GM19397 (cell line): ENCODE measurements at regions not wholly inside any gene's neighbourhood (a gene's known extent, or its start where the extent isn't known, plus 50 kb on each side); places are given as distances from the start of the nearest gene placed in this dataset.
A peak's percentile ranks its signal among the peaks of the same experiment; 100 is the strongest.

Experiments
- ATAC-seq: cut with Tn5 transposase; IDR thresholded peaks from one replicate; pipeline ENCODE4 v1.9.1; 2021; ENCODE audit warnings: mild to moderate bottlenecking, moderate library complexity; ENCODE audit not compliant: unreplicated experiment

- no peak for ATAC-seq
Measured at GRCh38 chr10:105834261-105835059, 1193.4 kb downstream of the SORCS3 start.

GRCh38 chr10:105827133-105827532 is 1186.0 kb downstream of the SORCS3 start:
- ATAC-seq, result no peak

DNA sequence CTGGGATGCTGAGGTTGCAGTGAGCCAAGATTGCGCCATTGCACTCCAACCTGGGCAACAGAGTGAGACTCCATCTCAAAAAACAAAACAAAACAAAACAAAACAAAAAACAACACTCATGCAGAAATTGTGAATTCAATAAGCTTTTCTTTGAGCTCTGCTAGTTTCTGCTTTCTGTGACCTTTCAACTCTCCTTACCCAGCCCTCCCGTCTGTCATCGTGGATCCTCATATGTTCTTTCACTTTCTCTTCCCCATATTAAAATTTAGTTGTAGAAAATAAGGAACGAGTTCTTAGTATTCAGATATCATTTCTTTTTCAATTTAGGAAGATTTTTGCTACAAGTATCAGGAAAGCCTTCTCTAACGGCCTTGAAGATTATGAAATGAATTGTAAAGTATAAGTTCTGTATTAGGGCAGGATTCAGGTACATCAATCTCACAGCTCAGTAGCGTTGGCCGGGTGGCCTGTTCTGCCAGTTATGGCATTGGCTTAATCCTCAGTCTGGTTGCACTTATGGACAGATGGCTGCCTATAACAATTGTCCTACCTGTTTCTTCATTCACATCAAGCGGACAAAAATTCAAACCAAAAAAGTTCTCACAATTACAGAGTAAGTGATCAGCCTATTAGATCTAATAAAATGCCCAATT is 1167.0 kb downstream of the SORCS3 start:
- ATAC-seq, result no peak

GRCh38 chr10:105803206-105803605 is 1162.1 kb downstream of the SORCS3 start:
- no peak for ATAC-seq

GRCh38 chr10:105800641-105801040 is 1159.6 kb downstream of the SORCS3 start:
- no peak for ATAC-seq

DNA sequence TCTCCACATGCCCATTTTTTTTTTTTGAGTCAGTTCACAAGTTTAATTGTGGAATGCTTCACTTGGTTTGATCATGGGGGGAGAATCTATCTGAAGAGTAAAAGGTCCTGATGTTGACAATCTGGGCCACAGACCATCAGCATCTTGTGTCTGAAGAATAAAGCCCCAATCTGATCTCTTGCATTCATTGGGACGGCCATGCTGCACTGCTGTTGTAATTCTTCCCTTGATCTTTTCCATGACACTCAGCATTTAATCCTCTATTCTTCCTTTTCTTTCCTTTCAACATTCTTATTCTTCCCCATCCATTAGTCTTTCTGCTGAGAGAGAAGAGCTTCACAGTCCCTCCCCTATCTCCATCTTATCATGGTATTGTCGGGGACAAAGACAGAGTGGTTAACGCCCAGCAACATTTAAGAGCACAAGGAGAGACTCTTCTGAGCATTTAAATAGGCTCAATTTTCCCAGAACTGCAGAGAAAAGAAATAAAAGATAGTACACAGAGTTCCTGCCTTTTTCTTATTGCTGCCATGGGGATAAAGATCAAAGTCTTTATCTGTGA is 1157.3 kb downstream of the SORCS3 start:
- no peak for ATAC-seq

DNA sequence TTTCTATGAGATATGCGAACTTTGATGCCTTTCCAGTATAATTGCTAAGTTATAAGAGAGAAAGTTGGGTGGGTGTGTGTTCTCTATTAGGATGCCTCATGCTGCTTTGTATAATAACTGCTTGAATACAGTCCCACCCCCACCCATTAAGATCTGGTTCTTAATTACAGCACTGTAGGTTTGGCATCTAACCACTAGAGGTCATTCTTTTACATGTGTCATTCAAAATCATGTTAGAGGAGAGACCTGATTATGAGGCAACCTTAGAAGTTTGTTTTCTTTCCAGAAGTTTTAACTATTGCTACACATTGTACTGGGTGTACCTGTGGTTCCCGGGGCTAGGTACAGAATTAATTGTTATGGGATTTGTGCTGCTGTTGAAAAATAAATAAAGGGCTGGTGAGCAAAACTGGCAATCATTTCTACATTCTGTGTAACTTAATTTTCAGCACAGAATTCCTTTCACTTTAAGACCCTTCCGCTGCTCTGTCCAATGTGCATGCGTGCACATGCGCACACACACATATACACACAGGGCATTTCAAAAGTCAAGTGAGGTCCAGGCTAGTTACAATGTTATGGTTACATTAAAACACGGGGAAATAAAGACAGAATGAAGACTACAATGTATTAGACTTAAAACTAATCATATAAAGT is 1156.3 kb downstream of the SORCS3 start:
- ATAC-seq, result peak; percentile 64

DNA sequence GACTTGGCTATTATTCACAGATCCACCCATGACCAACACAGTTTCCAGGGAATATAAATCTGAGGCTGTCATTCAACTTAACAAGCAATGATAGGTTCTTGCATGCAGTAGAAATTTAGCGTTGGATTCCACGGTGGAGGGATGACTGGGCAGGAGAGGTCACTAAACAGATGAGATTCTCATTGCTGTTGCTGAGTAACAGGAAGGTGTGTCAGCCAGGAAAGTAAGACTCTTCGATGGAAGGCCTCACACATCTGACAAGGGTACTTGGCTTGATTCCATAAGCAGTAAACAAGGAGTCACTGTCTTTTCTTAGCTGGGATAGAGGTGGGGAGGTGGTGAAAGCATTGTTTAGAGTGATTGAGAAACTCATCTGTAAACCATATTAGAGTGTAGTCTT is 1152.0 kb downstream of the SORCS3 start:
- no peak for ATAC-seq

DNA sequence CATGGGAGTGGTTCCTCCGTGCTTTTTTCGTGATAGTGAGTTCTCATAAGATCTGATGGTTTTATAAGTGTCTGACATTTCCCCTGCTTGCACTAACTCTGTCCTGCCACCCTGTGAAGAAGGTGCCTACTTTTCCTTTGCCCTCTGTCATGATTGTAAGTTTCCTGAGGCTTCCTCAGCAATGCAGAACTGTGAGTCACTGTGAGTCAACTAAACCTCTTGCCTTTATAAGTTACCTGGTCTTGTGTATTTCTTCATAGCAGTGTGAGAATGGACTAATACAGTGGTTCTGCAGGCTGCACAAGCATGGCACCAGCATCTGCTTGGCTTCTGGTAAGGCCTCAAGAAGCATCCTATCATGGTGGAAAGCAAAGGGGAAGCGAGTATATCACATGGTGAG is 1144.6 kb downstream of the SORCS3 start:
- no peak for ATAC-seq

- ATAC-seq, result no peak
Measured at GRCh38 chr10:105783936-105784483, 1142.9 kb downstream of the SORCS3 start.

DNA sequence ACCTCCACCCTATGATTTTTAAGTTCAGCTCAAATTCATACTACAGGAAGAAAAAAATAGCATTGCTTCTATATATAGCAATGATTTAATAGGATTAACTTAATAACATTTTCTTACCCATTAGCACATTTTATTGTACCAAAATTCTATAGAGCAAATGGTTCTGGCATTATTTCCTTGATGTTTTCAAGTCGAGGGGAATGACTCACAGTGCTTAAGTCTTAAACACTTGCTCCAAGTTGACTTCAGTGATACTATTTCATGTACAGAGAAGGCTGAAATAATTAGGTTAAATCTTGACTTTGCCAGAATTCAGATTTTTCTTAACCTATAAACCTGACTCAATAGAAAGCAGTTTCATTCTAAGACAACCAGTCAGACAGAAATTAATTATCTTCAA is 1133.8 kb downstream of the SORCS3 start:
- ATAC-seq, result no peak

- ATAC-seq, result no peak
Measured at GRCh38 chr10:105774351-105774750, 1133.3 kb downstream of the SORCS3 start.

GRCh38 chr10:105770524-105771212 is 1129.6 kb downstream of the SORCS3 start:
- no peak for ATAC-seq

GRCh38 chr10:105769248-105770184 is 1128.4 kb downstream of the SORCS3 start:
- ATAC-seq, result no peak

DNA sequence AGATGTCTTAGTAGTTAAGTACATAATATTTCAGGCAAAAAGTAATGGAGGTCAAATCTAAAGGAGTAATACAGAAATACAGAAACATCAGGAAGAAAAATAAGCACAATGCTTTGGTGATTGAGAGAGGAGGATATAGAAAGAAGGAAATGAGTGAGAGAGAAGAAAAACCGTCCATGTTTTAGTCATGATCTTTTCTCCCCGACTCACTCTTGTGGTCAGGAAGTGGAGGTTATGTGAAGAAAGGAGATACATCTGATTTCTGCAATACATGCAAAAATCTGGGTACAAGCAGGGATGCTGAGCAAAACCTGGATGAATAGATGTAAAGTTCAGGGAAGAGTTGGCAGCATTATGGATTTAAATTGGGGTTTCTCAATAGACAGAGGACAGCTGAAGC is 1122.5 kb downstream of the SORCS3 start:
- ATAC-seq, result no peak

- no peak for ATAC-seq
Measured at GRCh38 chr10:105761576-105762260, 1120.6 kb downstream of the SORCS3 start.

GRCh38 chr10:105759669-105760068 is 1118.6 kb downstream of the SORCS3 start:
- ATAC-seq, result no peak

DNA sequence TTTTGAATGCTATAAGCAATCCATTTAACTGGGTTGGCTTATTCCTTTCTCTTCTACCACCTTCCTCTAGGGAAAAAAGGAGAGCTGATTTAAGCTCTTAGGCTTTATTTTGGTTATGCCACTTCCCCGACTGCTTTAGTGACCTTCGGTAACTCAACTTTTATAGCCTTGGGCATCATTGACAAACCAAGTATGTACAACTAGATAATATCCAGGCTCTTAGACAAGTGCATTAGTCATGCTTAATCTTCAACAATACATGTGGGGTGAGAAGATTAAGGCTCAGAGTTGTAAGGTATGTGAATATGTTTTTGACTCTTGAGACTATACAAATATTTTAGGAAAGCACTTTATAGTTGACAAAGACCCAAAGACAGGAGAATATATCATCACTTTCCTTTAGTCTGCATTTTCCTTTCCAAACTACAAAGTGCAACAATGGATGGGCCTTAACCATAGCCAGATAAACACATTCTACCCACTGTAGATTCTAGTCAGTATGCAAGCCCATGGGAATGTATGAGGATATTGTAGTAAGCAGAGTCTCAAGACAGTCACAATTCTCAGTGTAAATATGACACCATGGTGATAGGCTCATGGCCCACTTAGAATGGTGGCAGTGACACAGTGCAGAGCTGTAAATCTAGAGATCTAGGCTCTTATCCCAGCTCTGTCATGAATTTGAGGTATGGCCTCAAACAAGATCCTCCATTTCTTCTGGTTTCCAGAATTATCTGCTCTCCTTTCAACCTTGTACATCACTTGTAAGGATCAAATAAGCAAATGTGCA is 1117.3 kb downstream of the SORCS3 start:
- no peak for ATAC-seq
